ENCODE measurements at regions not wholly inside any gene's neighbourhood (a gene's known extent, or its start where the extent isn't known, plus 50 kb on each side); places are given as distances from the start of the nearest gene placed in this dataset.

- TF ChIP-seq CTCF (IDR thresholded peaks at IDR 0.05; ENCODE audit: low read length) (no peak), EZH2phosphoT487 (IDR thresholded peaks at IDR 0.05; ENCODE audit: low read length) (no peak)
Measured at GRCh38 chr2:129193961-129194360, 785.5 kb upstream of the RAB6C start.
